ENCODE measurements at regions not wholly inside any gene's neighbourhood (a gene's known extent, or its start where the extent isn't known, plus 50 kb on each side); places are given as distances from the start of the nearest gene placed in this dataset.

GRCh38 chr5:2032432-2032831 lies 149.7 kb upstream of the IRX4 start:
- ChIA-PET POLR2A (no interaction called here), CTCF (no interaction called here)
- Mint-ChIP-seq H3K9me3 (ENCODE audit: unreplicated experiment) (peaks cover 8% of the 10 kb centered on the region), H3K4me1 (ENCODE audit: insufficient read depth, unreplicated experiment) (peaks cover 5% of the 10 kb centered on the region), H3K36me3 (ENCODE audit: insufficient read depth, unreplicated experiment) (no peaks in the 10 kb centered on the region), H3K27me3 (ENCODE audit: insufficient read depth, unreplicated experiment) (peaks cover 41% of the 10 kb centered on the region), H3K4me3 (ENCODE audit: unreplicated experiment) (no peak overlapping the region), H3K27ac (ENCODE audit: low read depth, unreplicated experiment) (no peak overlapping the region)
- no peak for DNase-seq (ENCODE audit: unreplicated experiment)
- BruUV-seq (replicated peaks) = no TSS peak
- intact Hi-C loops (cut with micrococcal nuclease) = loop anchor here (10.0 kb wide), 1 partner anchor 98 kb away; no protein-coding TSS in a partner anchor
- TF ChIP-seq CTCF (IDR thresholded peaks at IDR 0.05; ENCODE audit: unreplicated experiment) = no peak

DNA sequence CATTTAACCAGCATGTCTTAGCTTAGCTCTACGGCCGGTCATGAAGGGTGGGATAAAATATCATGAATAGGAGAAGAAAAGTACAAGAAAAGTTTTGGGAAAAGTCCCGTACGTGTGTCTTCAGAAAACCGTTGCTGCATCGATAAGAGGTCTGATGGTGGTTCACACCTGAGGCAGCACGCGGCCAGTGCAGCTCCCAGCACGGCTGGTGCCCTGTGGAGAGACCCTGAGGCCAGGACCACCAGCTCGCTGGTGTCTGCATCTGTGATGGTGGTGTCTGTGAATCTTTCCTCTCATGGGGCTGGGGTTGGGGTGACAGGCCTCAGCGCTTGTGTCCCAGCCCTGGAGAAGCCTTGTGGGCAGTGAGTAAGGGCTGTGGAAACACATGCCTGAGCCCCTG lies 148.9 kb upstream of the IRX4 start:
- Mint-ChIP-seq H3K4me3 (ENCODE audit: unreplicated experiment) (no peak overlapping the region), H3K4me1 (ENCODE audit: insufficient read depth, unreplicated experiment) (peaks cover 5% of the 10 kb centered on the region), H3K36me3 (ENCODE audit: insufficient read depth, unreplicated experiment) (no peaks in the 10 kb centered on the region), H3K9me3 (ENCODE audit: unreplicated experiment) (peaks cover 8% of the 10 kb centered on the region), H3K27me3 (ENCODE audit: insufficient read depth, unreplicated experiment) (peaks cover 41% of the 10 kb centered on the region), H3K27ac (ENCODE audit: low read depth, unreplicated experiment) (no peak overlapping the region)
- no peak for TF ChIP-seq CTCF (IDR thresholded peaks at IDR 0.05; ENCODE audit: unreplicated experiment)
- intact Hi-C loops (cut with micrococcal nuclease) = loop anchor here (10.0 kb wide), 1 partner anchor 97 kb away; no protein-coding TSS in a partner anchor
- POLR2A ChIA-PET = no interaction called here
- CTCF ChIA-PET = no interaction called here
- BruUV-seq (replicated peaks) = no TSS peak
- no peak for DNase-seq (ENCODE audit: unreplicated experiment)

- Mint-ChIP-seq H3K36me3 (ENCODE audit: insufficient read depth, unreplicated experiment) (no peaks in the 10 kb centered on the region), H3K27ac (ENCODE audit: low read depth, unreplicated experiment) (no peak overlapping the region), H3K9me3 (ENCODE audit: unreplicated experiment) (peaks cover 9% of the 10 kb centered on the region), H3K4me3 (ENCODE audit: unreplicated experiment) (no peak overlapping the region), H3K4me1 (ENCODE audit: insufficient read depth, unreplicated experiment) (peaks cover 5% of the 10 kb centered on the region), H3K27me3 (ENCODE audit: insufficient read depth, unreplicated experiment) (peaks cover 33% of the 10 kb centered on the region)
- ChIA-PET POLR2A (no interaction called here), CTCF (no interaction called here)
- no peak for DNase-seq (ENCODE audit: unreplicated experiment)
- intact Hi-C loops (cut with micrococcal nuclease) = loop anchor here (10.0 kb wide), 1 partner anchor 95 kb away; no protein-coding TSS in a partner anchor
- no TSS peak for BruUV-seq (replicated peaks)
- TF ChIP-seq CTCF (IDR thresholded peaks at IDR 0.05; ENCODE audit: unreplicated experiment) = no peak
Measured at GRCh38 chr5:2030131-2030530, 147.4 kb upstream of the IRX4 start.

- ChIA-PET POLR2A (no interaction called here), CTCF (no interaction called here)
- Mint-ChIP-seq H3K27ac (ENCODE audit: low read depth, unreplicated experiment) (no peak overlapping the region), H3K36me3 (ENCODE audit: insufficient read depth, unreplicated experiment) (no peaks in the 10 kb centered on the region), H3K4me1 (ENCODE audit: insufficient read depth, unreplicated experiment) (peaks cover 5% of the 10 kb centered on the region), H3K9me3 (ENCODE audit: unreplicated experiment) (peaks cover 15% of the 10 kb centered on the region), H3K27me3 (ENCODE audit: insufficient read depth, unreplicated experiment) (peaks cover 24% of the 10 kb centered on the region), H3K4me3 (ENCODE audit: unreplicated experiment) (no peak overlapping the region)
- no TSS peak for BruUV-seq (replicated peaks)
- peak; percentile 21 for DNase-seq (ENCODE audit: unreplicated experiment)
- TF ChIP-seq CTCF (IDR thresholded peaks at IDR 0.05; ENCODE audit: unreplicated experiment) = no peak
- intact Hi-C loops (cut with micrococcal nuclease) = no loop called here
Measured at GRCh38 chr5:2029206-2029605, 146.5 kb upstream of the IRX4 start.

Measured in MCF 10A (cell line).